Natural killer cell (primary cell): ENCODE measurements at regions not wholly inside any gene's neighbourhood (a gene's known extent, or its start where the extent isn't known, plus 50 kb on each side); places are given as distances from the start of the nearest gene placed in this dataset.

Source experiments
- ATAC-seq, 3 donors: fragments of 150-1000 bp in 2 of 3; fragments of 200-7000 bp in 1 of 3; cut with Tn5 transposase; 1 replicate in 1 of 3; 2 replicates in 2 of 3; pipeline ENCODE4 v1.10.0; 2021; ENCODE audit warnings: mild to moderate bottlenecking in 2 of 3, moderate library complexity in 2 of 3
- DNase-seq, 2 donors: peaks; one replicate each; pipeline versions ENCODE4 v3.0.0 to v3.0.0-alpha.2; 2013 to 2021; ENCODE audit warnings: mixed read lengths in 1 of 2
- H3K27ac ChIP-seq: one replicate; pipeline ENCODE4 v1.5.1; 2013; ENCODE audit warnings: mild to moderate bottlenecking, low read length
- H3K27me3 ChIP-seq: one replicate; pipeline ENCODE4 v1.6.1; 2013; ENCODE audit warnings: low read length; ENCODE audit not compliant: control insufficient read depth, insufficient read depth
- H3K36me3 ChIP-seq: one replicate; pipeline ENCODE4 v1.6.1; 2013; ENCODE audit warnings: low read length; ENCODE audit not compliant: control insufficient read depth, insufficient read depth
- H3K4me1 ChIP-seq: one replicate; pipeline ENCODE4 v1.6.1; 2013; ENCODE audit warnings: low read length; ENCODE audit not compliant: control insufficient read depth, insufficient read depth
- H3K4me3 ChIP-seq: one replicate; pipeline ENCODE4 v1.5.1; 2013; ENCODE audit warnings: low read length
- H3K9me3 ChIP-seq: one replicate; pipeline ENCODE4 v1.6.1; 2013; ENCODE audit warnings: low read length; ENCODE audit not compliant: control insufficient read depth, insufficient read depth
- H3K27ac Mint-ChIP-seq, 2 donors: one replicate each; pipeline ENCODE4 v1.8.0; 2022; ENCODE audit warnings: mild to moderate bottlenecking in 2 of 2, mixed read lengths in 2 of 2, moderate library complexity in 1 of 2
- H3K27me3 Mint-ChIP-seq, 2 donors: one replicate each; pipeline ENCODE4 v1.8.0; 2022; ENCODE audit warnings: low read depth in 2 of 2, mixed read lengths in 2 of 2
- H3K36me3 Mint-ChIP-seq: one replicate; pipeline ENCODE4 v1.8.0; 2022; ENCODE audit warnings: mixed read lengths
- H3K4me1 Mint-ChIP-seq, 2 donors: one replicate each; pipeline ENCODE4 v1.8.0; 2022; ENCODE audit warnings: mixed read lengths in 2 of 2
- H3K4me3 Mint-ChIP-seq: one replicate; pipeline ENCODE4 v1.8.0; 2022; ENCODE audit warnings: mild to moderate bottlenecking, moderate library complexity, mixed read lengths
- H3K9me3 Mint-ChIP-seq, 2 donors: one replicate each; pipeline ENCODE4 v1.8.0; 2022; ENCODE audit warnings: mixed read lengths in 2 of 2
- CTCF ChIP-seq: fragments of 200-600 bp; IDR thresholded peaks from one replicate; pipeline ENCODE4 v1.8.0; 2022; ENCODE audit warnings: antibody characterized with exemption
- WGBS: methylation state at CpG from one replicate; pipeline ENCODE4 v1.1.7; 2013; ENCODE audit warnings: missing lambda C conversion rate; ENCODE audit not compliant: insufficient coverage; 5-methylcytosine and 5-hydroxymethylcytosine counted together
- intact Hi-C: fragments of 100-400 bp; cut with micrococcal nuclease; formaldehyde crosslinking; loops from one replicate; pipeline ENCODE4 v1.14.2; 2022

- under 1% methylated on average over 59 of the region's 59 CpGs for WGBS
- peak; percentile 89 to 93 (median 90) for ATAC-seq
- Mint-ChIP-seq H3K4me3 (peak overlapping the region; percentile 97), H3K36me3 (no peaks in the 10 kb centered on the region), H3K4me1 (peaks cover 21 to 24% of the 10 kb centered on the region in 2 donors), H3K27me3 (peaks cover 17 to 21% of the 10 kb centered on the region in 2 donors), H3K9me3 (no peaks in the 10 kb centered on the region), H3K27ac (peak overlapping the region in 1 of 2 donors; percentile 68)
- intact Hi-C loops: no loop called here
- no peak for TF ChIP-seq CTCF
- Histone ChIP-seq H3K9me3 (no peaks in the 10 kb centered on the region), H3K27me3 (peaks cover 6% of the 10 kb centered on the region), H3K27ac (no peak overlapping the region), H3K4me1 (peaks cover 19% of the 10 kb centered on the region), H3K4me3 (peak overlapping the region; percentile 30), H3K36me3 (no peaks in the 10 kb centered on the region)
- peak; percentile 84 to 93 for DNase-seq
Observed at GRCh38 chr21:31558962-31559367, 100.5 kb upstream of the SOD1 start.

GRCh38 chr21:31558189-31558961 lies 101.1 kb upstream of the SOD1 start:
- Histone ChIP-seq H3K27ac (no peak overlapping the region), H3K4me3 (peak overlapping the region; percentile 56), H3K9me3 (no peaks in the 10 kb centered on the region), H3K36me3 (no peaks in the 10 kb centered on the region), H3K27me3 (peaks cover 6% of the 10 kb centered on the region), H3K4me1 (peaks cover 19% of the 10 kb centered on the region)
- H3K4me1 Mint-ChIP-seq: peaks cover 21 to 24% of the 10 kb centered on the region in 2 donors
- ATAC-seq (peak; percentile 17 to 24 (median 24)), DNase-seq (peak in 1 of 2 donors; percentile 56)
- H3K9me3 Mint-ChIP-seq: no peaks in the 10 kb centered on the region
- WGBS: under 1% methylated on average over 91 of the region's 91 CpGs
- H3K4me3 Mint-ChIP-seq: peak overlapping the region; percentile 97
- H3K36me3 Mint-ChIP-seq: no peaks in the 10 kb centered on the region
- no peak overlapping the region for H3K27ac Mint-ChIP-seq
- TF ChIP-seq CTCF: no peak
- H3K27me3 Mint-ChIP-seq: peaks cover 17 to 21% of the 10 kb centered on the region in 2 donors
- intact Hi-C loops: no loop called here

GRCh38 chr21:31557421-31558188 lies 101.9 kb upstream of the SOD1 start:
- peaks cover 6% of the 10 kb centered on the region for H3K27me3 ChIP-seq
- peak overlapping the region; percentile 80 for H3K4me3 Mint-ChIP-seq
- intact Hi-C loops: no loop called here
- H3K27ac ChIP-seq: no peak overlapping the region
- no peak overlapping the region for H3K4me3 ChIP-seq
- no peaks in the 10 kb centered on the region for H3K9me3 ChIP-seq
- H3K4me1 ChIP-seq: peaks cover 19% of the 10 kb centered on the region
- H3K36me3 ChIP-seq: no peaks in the 10 kb centered on the region
- H3K9me3 Mint-ChIP-seq: no peaks in the 10 kb centered on the region
- TF ChIP-seq CTCF: no peak
- H3K4me1 Mint-ChIP-seq: peaks cover 21 to 24% of the 10 kb centered on the region in 2 donors
- no peak overlapping the region for H3K27ac Mint-ChIP-seq
- peaks cover 17 to 21% of the 10 kb centered on the region in 2 donors for H3K27me3 Mint-ChIP-seq
- 7% methylated on average over 76 of the region's 76 CpGs for WGBS
- H3K36me3 Mint-ChIP-seq: no peaks in the 10 kb centered on the region
- ATAC-seq: no peak
- peak; percentile 16 to 36 for DNase-seq
